Neural cell (in vitro differentiated cells): ENCODE measurements at regions not wholly inside any gene's neighbourhood (a gene's known extent, or its start where the extent isn't known, plus 50 kb on each side); places are given as distances from the start of the nearest gene placed in this dataset.

Experiments used
- EP300 ChIP-seq: fragments of 450-650 bp; conservative IDR thresholded peaks from 2 replicates; pipeline ENCODE4 v1.6.1; 2014; ENCODE audit warnings: antibody characterized with exemption, mild to moderate bottlenecking, moderate library complexity; ENCODE audit not compliant: poor library complexity, severe bottlenecking
- EZH2 ChIP-seq: fragments of 200-600, 300-800 bp; shearing (Covaris generic), sonication (generic); IDR thresholded peaks from 2 replicates; pipeline ENCODE4 v1.6.1; 2014; ENCODE audit warnings: antibody characterized with exemption, low read length, borderline replicate concordance, mild to moderate bottlenecking; ENCODE audit not compliant: insufficient read depth, poor library complexity, severe bottlenecking
- MXI1 ChIP-seq: fragments of 450-650 bp; conservative IDR thresholded peaks from 2 replicates; pipeline ENCODE4 v1.6.1; 2014; ENCODE audit warnings: antibody characterized with exemption, mild to moderate bottlenecking; ENCODE audit not compliant: poor library complexity, severe bottlenecking
- POLR2AphosphoS5 ChIP-seq: IDR thresholded peaks from 2 replicates; pipeline ENCODE4 v1.6.1; 2012
- TAF1 ChIP-seq: IDR thresholded peaks from 2 replicates; pipeline ENCODE4 v1.6.1; 2012; ENCODE audit warnings: low read depth
- TF ChIP-seq, protein P1 (sequence below): fragments of 450-650 bp; IDR thresholded peaks from 2 replicates; pipeline ENCODE4 v1.5.1; 2014; ENCODE audit warnings: antibody characterized with exemption, mild to moderate bottlenecking, moderate library complexity; ENCODE audit not compliant: poor library complexity, severe bottlenecking
- TF ChIP-seq, protein P2 (sequence below): IDR thresholded peaks from 2 replicates; pipeline ENCODE4 v1.6.1; 2012; ENCODE audit warnings: borderline replicate concordance

DNA sequence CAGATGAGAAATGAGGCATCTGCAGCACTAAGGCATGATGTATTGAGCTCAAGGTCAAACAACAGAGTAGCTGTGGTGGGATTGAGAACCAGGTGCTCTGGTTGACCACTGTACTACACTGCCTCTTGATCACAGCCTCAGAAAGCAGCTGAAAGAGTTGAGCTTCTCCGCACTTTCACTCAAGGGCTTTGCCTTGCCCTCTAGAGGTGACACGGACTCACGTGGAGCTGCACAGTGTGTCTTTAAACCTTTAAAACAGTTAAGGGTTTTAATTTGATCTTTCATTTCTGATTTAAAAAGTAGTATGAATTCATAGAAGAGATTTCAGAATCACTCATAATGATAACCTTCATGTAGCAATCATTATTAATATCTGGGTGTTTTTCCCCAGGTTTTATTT, 132.5 kb downstream of the RWDD3 start:
- no peak for TF ChIP-seq EZH2
- TF ChIP-seq, protein P1, sequence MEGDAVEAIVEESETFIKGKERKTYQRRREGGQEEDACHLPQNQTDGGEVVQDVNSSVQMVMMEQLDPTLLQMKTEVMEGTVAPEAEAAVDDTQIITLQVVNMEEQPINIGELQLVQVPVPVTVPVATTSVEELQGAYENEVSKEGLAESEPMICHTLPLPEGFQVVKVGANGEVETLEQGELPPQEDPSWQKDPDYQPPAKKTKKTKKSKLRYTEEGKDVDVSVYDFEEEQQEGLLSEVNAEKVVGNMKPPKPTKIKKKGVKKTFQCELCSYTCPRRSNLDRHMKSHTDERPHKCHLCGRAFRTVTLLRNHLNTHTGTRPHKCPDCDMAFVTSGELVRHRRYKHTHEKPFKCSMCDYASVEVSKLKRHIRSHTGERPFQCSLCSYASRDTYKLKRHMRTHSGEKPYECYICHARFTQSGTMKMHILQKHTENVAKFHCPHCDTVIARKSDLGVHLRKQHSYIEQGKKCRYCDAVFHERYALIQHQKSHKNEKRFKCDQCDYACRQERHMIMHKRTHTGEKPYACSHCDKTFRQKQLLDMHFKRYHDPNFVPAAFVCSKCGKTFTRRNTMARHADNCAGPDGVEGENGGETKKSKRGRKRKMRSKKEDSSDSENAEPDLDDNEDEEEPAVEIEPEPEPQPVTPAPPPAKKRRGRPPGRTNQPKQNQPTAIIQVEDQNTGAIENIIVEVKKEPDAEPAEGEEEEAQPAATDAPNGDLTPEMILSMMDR, result no peak
- no peak for TF ChIP-seq TAF1
- TF ChIP-seq MXI1, result no peak
- no peak for TF ChIP-seq EP300
- TF ChIP-seq, protein P2, sequence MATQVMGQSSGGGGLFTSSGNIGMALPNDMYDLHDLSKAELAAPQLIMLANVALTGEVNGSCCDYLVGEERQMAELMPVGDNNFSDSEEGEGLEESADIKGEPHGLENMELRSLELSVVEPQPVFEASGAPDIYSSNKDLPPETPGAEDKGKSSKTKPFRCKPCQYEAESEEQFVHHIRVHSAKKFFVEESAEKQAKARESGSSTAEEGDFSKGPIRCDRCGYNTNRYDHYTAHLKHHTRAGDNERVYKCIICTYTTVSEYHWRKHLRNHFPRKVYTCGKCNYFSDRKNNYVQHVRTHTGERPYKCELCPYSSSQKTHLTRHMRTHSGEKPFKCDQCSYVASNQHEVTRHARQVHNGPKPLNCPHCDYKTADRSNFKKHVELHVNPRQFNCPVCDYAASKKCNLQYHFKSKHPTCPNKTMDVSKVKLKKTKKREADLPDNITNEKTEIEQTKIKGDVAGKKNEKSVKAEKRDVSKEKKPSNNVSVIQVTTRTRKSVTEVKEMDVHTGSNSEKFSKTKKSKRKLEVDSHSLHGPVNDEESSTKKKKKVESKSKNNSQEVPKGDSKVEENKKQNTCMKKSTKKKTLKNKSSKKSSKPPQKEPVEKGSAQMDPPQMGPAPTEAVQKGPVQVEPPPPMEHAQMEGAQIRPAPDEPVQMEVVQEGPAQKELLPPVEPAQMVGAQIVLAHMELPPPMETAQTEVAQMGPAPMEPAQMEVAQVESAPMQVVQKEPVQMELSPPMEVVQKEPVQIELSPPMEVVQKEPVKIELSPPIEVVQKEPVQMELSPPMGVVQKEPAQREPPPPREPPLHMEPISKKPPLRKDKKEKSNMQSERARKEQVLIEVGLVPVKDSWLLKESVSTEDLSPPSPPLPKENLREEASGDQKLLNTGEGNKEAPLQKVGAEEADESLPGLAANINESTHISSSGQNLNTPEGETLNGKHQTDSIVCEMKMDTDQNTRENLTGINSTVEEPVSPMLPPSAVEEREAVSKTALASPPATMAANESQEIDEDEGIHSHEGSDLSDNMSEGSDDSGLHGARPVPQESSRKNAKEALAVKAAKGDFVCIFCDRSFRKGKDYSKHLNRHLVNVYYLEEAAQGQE, result no peak
- no peak for TF ChIP-seq POLR2AphosphoS5
